ENCODE measurements at regions not wholly inside any gene's neighbourhood (a gene's known extent, or its start where the extent isn't known, plus 50 kb on each side); places are given as distances from the start of the nearest gene placed in this dataset.

GRCh38 chr2:66382091-66382490 lies 52.8 kb upstream of the MEIS1 start:
- Histone ChIP-seq H3K4me3 (ENCODE audit: low read length) (no peak overlapping the region), H3K4me1 (ENCODE audit: control insufficient read depth, insufficient read depth, low read length) (peaks cover 3% of the 10 kb centered on the region)
- DNase-seq (ENCODE audit: low read depth): no peak

DNA sequence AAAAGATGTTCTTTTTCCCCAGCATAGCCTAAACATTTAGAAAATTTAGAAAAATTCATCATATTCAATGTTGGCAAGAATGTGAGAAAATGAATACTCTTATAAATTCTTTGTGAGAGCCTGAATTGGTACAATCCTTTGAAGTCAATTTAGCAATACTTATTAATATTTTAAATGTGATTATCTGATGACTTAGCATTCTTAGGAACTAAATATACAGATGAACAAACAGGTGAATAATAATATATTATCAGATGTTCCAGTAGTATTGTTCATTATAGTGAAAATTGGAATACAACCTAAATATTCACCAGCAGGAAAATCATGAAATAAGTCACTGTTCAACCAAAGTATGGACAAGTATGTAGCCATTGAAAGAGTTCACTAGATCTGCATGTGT lies 55.5 kb upstream of the MEIS1 start:
- H3K27me3 ChIP-seq (replicated peaks; ENCODE audit: control insufficient read depth, insufficient read depth, low read length): peaks cover 19% of the 10 kb centered on the region
- no peak for DNase-seq (ENCODE audit: low read depth)
- no peak overlapping the region for H3K4me3 ChIP-seq (ENCODE audit: low read length)
- H3K4me1 ChIP-seq (ENCODE audit: control insufficient read depth, insufficient read depth, low read length): no peaks in the 10 kb centered on the region
- no peak overlapping the region for H3K9ac ChIP-seq (ENCODE audit: low read length)
- no peaks in the 10 kb centered on the region for H3K36me3 ChIP-seq (ENCODE audit: control insufficient read depth, insufficient read depth, low read length, severe bottlenecking)
- no peaks in the 10 kb centered on the region for H3K9me3 ChIP-seq (ENCODE audit: control insufficient read depth, low read length)

More at GRCh38 chr2:66382091-66382490, 52.8 kb upstream of the MEIS1 start:
- Histone ChIP-seq H3K36me3 (ENCODE audit: control insufficient read depth, insufficient read depth, low read length, severe bottlenecking) (no peaks in the 10 kb centered on the region), H3K9ac (ENCODE audit: low read length) (no peak overlapping the region), H3K27me3 (replicated peaks; ENCODE audit: control insufficient read depth, insufficient read depth, low read length) (peaks cover 10% of the 10 kb centered on the region), H3K9me3 (ENCODE audit: control insufficient read depth, low read length) (no peaks in the 10 kb centered on the region)

GRCh38 chr2:66377832-66378231 lies 57.1 kb upstream of the MEIS1 start:
- no peaks in the 10 kb centered on the region for H3K4me1 ChIP-seq (ENCODE audit: control insufficient read depth, insufficient read depth, low read length)
- no peaks in the 10 kb centered on the region for H3K9me3 ChIP-seq (ENCODE audit: control insufficient read depth, low read length)
- H3K4me3 ChIP-seq (ENCODE audit: low read length): no peak overlapping the region
- H3K27me3 ChIP-seq (replicated peaks; ENCODE audit: control insufficient read depth, insufficient read depth, low read length): peaks cover 25% of the 10 kb centered on the region
- DNase-seq (ENCODE audit: low read depth): no peak
- no peak overlapping the region for H3K9ac ChIP-seq (ENCODE audit: low read length)
- no peaks in the 10 kb centered on the region for H3K36me3 ChIP-seq (ENCODE audit: control insufficient read depth, insufficient read depth, low read length, severe bottlenecking)

DNA sequence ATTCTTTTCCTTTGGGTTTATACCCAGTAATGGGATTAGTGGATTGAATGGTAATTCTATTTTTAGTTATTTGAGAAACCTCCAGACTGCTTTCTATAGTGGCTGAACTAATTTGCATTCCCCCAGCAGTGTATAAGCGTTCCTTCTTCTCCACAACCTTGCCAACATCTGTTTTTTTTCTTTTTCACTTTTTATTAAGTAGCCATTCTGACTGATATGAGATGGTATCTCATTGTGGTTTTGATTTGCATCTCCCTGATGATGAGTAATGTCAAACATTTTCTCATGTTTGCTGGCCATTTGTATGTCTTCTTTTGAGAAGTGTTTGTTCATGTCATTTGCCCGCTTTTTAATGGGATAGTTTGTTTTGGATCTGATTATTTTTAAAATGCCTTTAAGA lies 64.1 kb upstream of the MEIS1 start:
- H3K36me3 ChIP-seq (ENCODE audit: control insufficient read depth, insufficient read depth, low read length, severe bottlenecking): no peaks in the 10 kb centered on the region
- H3K4me3 ChIP-seq (ENCODE audit: low read length): no peak overlapping the region
- no peak for DNase-seq (ENCODE audit: low read depth)
- no peak overlapping the region for H3K9ac ChIP-seq (ENCODE audit: low read length)
- H3K4me1 ChIP-seq (ENCODE audit: control insufficient read depth, insufficient read depth, low read length): no peaks in the 10 kb centered on the region
- no peaks in the 10 kb centered on the region for H3K9me3 ChIP-seq (ENCODE audit: control insufficient read depth, low read length)
- peaks cover 46% of the 10 kb centered on the region for H3K27me3 ChIP-seq (replicated peaks; ENCODE audit: control insufficient read depth, insufficient read depth, low read length)

DNA sequence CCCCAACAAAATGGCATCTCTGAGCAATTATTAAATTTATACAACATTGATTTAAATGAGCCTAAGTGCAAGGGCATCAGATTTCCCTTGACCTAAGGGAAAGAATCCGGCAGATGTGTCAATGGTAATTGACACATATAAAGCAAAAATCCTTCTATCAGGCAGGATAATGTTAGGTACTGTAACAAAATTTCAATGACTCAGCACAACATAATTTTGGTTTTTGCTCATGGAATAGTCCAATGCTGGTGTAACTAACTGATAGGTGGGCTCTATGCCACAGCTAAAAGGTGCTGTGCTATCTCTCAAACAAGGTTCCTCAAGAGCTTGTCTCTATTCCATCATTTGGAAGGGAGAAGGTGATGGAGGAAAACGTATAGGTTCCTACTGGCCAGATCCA lies 68.3 kb upstream of the MEIS1 start:
- Histone ChIP-seq H3K27me3 (replicated peaks; ENCODE audit: control insufficient read depth, insufficient read depth, low read length) (peaks cover 28% of the 10 kb centered on the region), H3K9me3 (ENCODE audit: control insufficient read depth, low read length) (no peaks in the 10 kb centered on the region)

DNA sequence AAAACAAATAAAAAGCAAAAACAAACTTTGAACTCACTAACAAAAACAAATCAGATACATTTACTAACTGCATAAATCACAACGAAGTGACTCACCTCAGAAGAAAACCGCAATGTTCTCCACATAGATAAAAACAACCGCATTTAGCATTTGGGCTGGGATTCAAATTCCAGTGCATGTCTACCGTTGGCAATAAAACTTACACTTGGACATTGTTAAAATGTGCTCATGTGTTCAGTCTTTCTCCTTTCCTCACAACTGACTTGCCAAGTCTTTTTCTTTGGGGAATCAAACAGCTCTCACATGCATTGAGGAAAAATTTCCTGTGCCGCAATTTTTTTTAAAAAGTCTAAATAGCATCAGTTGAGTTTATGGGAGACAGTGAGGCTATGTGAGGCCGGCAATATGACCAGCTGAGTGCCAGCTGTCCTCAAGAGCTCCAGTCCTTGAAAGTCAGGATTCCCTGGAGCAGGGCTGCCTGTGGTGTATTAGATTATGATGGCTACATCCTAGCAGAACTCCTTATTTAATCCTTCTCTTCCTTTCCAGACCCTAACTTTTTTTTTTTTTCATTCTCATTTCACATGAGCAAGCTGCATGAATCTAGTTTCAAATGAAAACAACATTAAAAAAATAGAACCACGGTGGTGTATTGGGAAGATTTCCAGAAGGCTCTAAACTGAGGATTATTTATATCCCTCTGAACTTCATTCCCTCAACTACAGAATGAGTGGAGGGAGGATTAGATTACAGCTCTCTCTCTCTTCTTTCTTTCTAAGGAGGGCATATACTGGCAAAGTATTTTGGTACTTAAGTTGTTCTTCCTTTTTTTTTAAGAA lies 70.2 kb upstream of the MEIS1 start:
- Histone ChIP-seq H3K4me3 (ENCODE audit: low read length) (no peak overlapping the region), H3K4me1 (ENCODE audit: control insufficient read depth, insufficient read depth, low read length) (peaks cover 7% of the 10 kb centered on the region), H3K9me3 (ENCODE audit: control insufficient read depth, low read length) (no peaks in the 10 kb centered on the region), H3K27me3 (replicated peaks; ENCODE audit: control insufficient read depth, insufficient read depth, low read length) (peaks cover 20% of the 10 kb centered on the region), H3K9ac (ENCODE audit: low read length) (no peak overlapping the region), H3K36me3 (ENCODE audit: control insufficient read depth, insufficient read depth, low read length, severe bottlenecking) (no peaks in the 10 kb centered on the region)
- DNase-seq (ENCODE audit: low read depth): peak; percentile 55

More for the DNA sequence above, 68.3 kb upstream of the MEIS1 start:
- H3K4me1 ChIP-seq (ENCODE audit: control insufficient read depth, insufficient read depth, low read length): peaks cover 7% of the 10 kb centered on the region
- H3K4me3 ChIP-seq (ENCODE audit: low read length): no peak overlapping the region
- H3K9ac ChIP-seq (ENCODE audit: low read length): no peak overlapping the region
- no peak for DNase-seq (ENCODE audit: low read depth)
- H3K36me3 ChIP-seq (ENCODE audit: control insufficient read depth, insufficient read depth, low read length, severe bottlenecking): no peaks in the 10 kb centered on the region

DNA sequence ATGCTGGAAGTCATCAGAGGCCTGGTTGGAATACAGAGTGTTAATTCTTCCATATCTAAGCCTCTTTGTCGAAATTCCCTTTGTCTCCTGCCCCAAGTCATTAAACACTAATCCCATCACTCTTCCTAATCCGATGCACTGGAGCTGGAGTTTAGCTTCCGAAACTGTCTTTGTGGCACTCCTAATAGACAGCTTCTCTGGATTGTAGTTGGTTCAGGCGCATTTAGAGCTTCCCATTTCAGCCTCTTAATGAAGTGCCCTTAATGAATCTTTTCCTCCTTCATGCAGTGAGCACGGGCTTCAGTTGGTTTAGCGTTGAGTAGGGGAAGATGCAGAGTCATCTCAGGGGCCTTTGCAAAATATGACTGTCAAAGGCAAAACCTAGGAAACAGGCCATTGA lies 72.2 kb upstream of the MEIS1 start:
- peaks cover 7% of the 10 kb centered on the region for H3K4me1 ChIP-seq (ENCODE audit: control insufficient read depth, insufficient read depth, low read length)
- peaks cover 14% of the 10 kb centered on the region for H3K27me3 ChIP-seq (replicated peaks; ENCODE audit: control insufficient read depth, insufficient read depth, low read length)
- H3K36me3 ChIP-seq (ENCODE audit: control insufficient read depth, insufficient read depth, low read length, severe bottlenecking): no peaks in the 10 kb centered on the region
- no peak for DNase-seq (ENCODE audit: low read depth)
- peaks cover 4% of the 10 kb centered on the region for H3K9me3 ChIP-seq (ENCODE audit: control insufficient read depth, low read length)
- no peak overlapping the region for H3K9ac ChIP-seq (ENCODE audit: low read length)
- no peak overlapping the region for H3K4me3 ChIP-seq (ENCODE audit: low read length)

DNA sequence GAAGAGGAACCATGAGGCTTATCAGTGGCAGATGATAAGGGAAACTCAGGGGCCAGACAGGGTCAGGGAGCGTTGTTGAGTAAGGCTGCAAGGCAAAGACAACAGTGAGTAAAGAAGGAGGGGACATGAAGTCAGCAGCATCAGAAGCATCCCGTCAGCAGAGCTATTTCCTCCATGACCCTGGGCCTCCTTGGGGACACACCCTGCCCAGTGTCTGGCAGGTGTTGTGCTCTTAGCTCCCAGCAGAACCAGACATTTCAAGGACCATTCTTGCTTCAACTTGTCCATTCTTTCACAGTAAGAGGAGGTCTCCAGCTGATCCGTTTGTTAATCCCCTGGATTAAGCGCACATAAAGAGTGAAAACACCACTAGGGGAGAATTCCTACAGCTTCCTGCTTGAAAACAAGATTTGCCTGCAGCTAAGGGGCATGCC lies 88.7 kb upstream of the MEIS1 start:
- Histone ChIP-seq H3K9ac (ENCODE audit: low read length) (no peak overlapping the region), H3K4me1 (ENCODE audit: control insufficient read depth, insufficient read depth, low read length) (no peaks in the 10 kb centered on the region)
- no peak for DNase-seq (ENCODE audit: low read depth)

DNA sequence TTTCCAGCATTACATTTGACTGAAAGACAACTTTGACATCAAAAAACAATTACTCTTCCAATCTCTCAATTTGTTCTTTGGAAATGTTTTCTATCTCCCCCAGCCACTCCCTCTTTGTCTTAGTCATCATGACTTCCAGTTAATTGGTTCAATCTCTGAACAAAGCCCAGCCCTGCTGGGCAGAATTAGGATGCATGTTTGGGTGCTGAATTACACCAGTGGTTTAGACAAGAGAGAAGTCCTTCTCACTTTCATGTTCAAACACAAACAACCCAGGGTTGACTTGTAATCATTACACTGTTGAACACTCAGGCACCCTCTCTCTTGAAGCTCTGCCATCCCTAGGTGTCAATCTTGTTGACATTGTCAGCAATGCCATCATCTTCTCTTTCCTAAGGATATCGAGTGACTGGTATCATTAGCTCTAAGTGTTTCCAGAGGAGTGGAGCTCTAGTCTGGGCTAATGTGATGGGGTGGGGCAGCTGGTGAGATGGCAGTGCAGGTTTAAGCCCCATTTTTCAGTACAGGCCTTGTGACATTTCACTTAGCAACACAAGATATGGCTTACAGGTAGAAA lies 90.8 kb upstream of the MEIS1 start:
- Histone ChIP-seq H3K4me1 (ENCODE audit: control insufficient read depth, insufficient read depth, low read length) (no peaks in the 10 kb centered on the region), H3K9me3 (ENCODE audit: control insufficient read depth, low read length) (peaks cover 13% of the 10 kb centered on the region), H3K27me3 (replicated peaks; ENCODE audit: control insufficient read depth, insufficient read depth, low read length) (no peaks in the 10 kb centered on the region), H3K36me3 (ENCODE audit: control insufficient read depth, insufficient read depth, low read length, severe bottlenecking) (no peaks in the 10 kb centered on the region), H3K9ac (ENCODE audit: low read length) (no peak overlapping the region), H3K4me3 (ENCODE audit: low read length) (no peak overlapping the region)
- no peak for DNase-seq (ENCODE audit: low read depth)

More for the DNA sequence above, 88.7 kb upstream of the MEIS1 start:
- H3K4me3 ChIP-seq (ENCODE audit: low read length): no peak overlapping the region
- H3K36me3 ChIP-seq (ENCODE audit: control insufficient read depth, insufficient read depth, low read length, severe bottlenecking): no peaks in the 10 kb centered on the region
- H3K9me3 ChIP-seq (ENCODE audit: control insufficient read depth, low read length): peaks cover 13% of the 10 kb centered on the region
- H3K27me3 ChIP-seq (replicated peaks; ENCODE audit: control insufficient read depth, insufficient read depth, low read length): no peaks in the 10 kb centered on the region

DNA sequence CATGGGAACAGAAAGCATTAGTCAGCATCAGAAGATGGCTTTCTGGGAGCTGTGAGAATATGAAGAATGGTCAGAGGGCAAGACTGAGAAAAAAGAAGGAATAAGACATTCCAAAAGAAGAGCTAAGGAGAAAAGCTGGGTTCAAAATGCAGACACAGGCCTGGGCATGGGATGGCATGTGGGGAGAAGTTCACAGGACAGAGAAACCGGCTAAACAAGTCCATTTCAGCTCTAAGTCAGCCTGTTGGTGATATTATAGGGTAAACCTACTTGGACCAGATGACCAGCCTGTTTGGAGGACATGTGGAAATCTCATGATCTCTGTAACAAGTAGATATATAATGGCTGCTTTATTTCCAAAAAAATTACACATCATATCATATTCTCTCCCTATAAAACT lies 91.7 kb upstream of the MEIS1 start:
- H3K4me1 ChIP-seq (ENCODE audit: control insufficient read depth, insufficient read depth, low read length): no peaks in the 10 kb centered on the region
- H3K36me3 ChIP-seq (ENCODE audit: control insufficient read depth, insufficient read depth, low read length, severe bottlenecking): no peaks in the 10 kb centered on the region
- H3K9ac ChIP-seq (ENCODE audit: low read length): no peak overlapping the region
- H3K27me3 ChIP-seq (replicated peaks; ENCODE audit: control insufficient read depth, insufficient read depth, low read length): no peaks in the 10 kb centered on the region
- H3K9me3 ChIP-seq (ENCODE audit: control insufficient read depth, low read length): peaks cover 13% of the 10 kb centered on the region
- no peak for DNase-seq (ENCODE audit: low read depth)
- H3K4me3 ChIP-seq (ENCODE audit: low read length): no peak overlapping the region

DNA sequence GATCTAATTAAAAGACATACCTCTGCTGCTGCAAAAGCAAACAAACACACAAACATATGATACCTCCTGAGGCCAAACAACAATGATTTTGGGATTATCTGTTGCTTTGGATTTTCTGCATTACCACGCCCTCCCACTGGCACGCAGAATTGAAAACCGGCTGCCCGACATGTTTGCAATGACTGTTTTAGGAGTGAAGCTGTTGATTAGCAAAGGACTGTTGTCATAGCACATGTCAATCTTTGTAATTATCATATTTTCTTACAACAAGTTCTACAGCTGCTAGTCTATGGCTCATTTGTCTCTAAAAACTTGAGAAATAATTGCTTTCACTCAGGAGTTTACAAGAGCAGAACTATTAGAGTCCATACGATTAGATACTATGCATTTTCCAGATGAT lies 94.4 kb upstream of the MEIS1 start:
- Histone ChIP-seq H3K27me3 (replicated peaks; ENCODE audit: control insufficient read depth, insufficient read depth, low read length) (peaks cover 2% of the 10 kb centered on the region), H3K4me1 (ENCODE audit: control insufficient read depth, insufficient read depth, low read length) (no peaks in the 10 kb centered on the region), H3K36me3 (ENCODE audit: control insufficient read depth, insufficient read depth, low read length, severe bottlenecking) (no peaks in the 10 kb centered on the region), H3K4me3 (ENCODE audit: low read length) (no peak overlapping the region), H3K9me3 (ENCODE audit: control insufficient read depth, low read length) (peaks cover 13% of the 10 kb centered on the region), H3K9ac (ENCODE audit: low read length) (no peak overlapping the region)
- DNase-seq (ENCODE audit: low read depth): no peak

All from adipocyte (in vitro differentiated cells).